Left cardiac atrium (tissue), 4 donors: ENCODE measurements at regions not wholly inside any gene's neighbourhood (a gene's known extent, or its start where the extent isn't known, plus 50 kb on each side); places are given as distances from the start of the nearest gene placed in this dataset.
"Not testable (repeated sequence)": the region's sequence is repeated elsewhere in the genome, so short reads cannot be mapped to it uniquely, and the experiment has no call there.

Source experiments
- ATAC-seq, 2 donors: fragments of 200-7000 bp; cut with Tn5 transposase; one replicate each; pipeline ENCODE4 v1.9.1; 2020; ENCODE audit warnings: mild to moderate bottlenecking in 2 of 2, moderate library complexity in 2 of 2
- DNase-seq: peaks from one replicate; pipeline ENCODE4 v3.0.0-alpha.2; 2020
- intact Hi-C, 2 donors: fragments of 100-400 bp; cut with DNase I; formaldehyde crosslinking; loops; one replicate each; pipeline versions ENCODE4 v1.14.1 to v1.15.1; 2022 to 2023
- donor health status: DM: no; HTN: yes; CAD: no.
- donor health status: DM: no; HTN: yes; CAD: no; lungs with severe emphysema.
- donor health status: DM: yes; HTN: yes; CAD: no.
- donor health status: Dilated cardiomyopathy.

DNA sequence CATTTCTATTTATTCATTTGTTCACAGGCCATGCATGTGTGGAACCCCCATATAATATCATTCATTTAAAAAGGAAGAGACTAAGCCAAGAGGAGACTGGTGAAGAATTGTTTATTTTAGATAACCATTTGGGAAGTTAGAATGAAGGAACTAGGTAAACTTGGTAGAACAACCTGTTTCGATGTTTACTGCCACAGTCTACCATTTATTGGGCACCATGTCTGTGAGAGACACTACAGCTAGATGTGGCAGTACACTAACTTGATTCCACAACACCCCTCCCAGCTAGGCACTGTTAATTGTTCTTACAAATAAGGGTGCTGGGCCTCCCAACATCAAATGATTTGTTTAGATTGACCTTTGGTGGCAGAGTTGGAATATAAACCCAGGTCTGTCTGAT lies 592.4 kb downstream of the EPM2A start:
- DNase-seq (no peak), ATAC-seq (no peak)
- intact Hi-C loops: no loop called here

DNA sequence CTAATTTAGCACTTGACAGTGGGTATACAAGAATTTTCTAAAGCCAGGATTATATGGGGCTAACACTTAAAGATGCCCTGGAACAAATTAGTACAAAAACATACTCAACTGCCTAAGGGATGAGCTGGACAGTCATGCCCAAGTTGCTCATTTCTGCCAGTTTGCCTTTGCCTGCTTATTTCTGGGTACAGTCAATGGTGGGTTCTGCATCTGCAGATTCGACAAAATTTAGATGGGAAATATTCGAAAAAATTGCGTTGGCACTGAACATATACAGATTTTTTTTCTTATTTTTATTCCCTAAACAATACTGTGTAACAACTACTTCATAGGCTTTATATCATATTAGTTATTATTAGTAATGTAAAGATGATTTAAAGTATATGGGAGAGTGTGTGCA lies 591.9 kb downstream of the EPM2A start:
- ATAC-seq: no peak
- DNase-seq: no peak
- intact Hi-C loops: no loop called here

DNA sequence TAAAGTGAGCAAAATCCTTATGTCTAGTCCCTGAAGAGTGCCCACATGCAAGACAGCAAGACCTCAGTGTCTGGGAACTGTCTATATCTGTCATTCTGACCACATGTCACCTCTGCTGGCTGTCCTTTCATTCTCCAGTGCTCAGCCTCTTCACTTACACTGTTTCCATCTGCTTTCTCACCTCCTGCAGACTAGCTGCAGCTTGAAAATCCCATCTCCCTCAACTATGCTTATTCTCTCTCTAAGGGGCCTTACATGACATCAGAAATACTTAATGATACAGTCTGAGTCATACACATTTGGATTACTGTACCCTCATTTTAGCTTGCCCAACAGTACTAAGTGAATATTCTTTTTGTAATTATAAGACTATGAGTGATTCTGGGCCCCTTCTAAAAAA lies 587.8 kb downstream of the EPM2A start:
- DNase-seq (no peak), ATAC-seq (peak; percentile 65 to 86)
- intact Hi-C loops: no loop called here

DNA sequence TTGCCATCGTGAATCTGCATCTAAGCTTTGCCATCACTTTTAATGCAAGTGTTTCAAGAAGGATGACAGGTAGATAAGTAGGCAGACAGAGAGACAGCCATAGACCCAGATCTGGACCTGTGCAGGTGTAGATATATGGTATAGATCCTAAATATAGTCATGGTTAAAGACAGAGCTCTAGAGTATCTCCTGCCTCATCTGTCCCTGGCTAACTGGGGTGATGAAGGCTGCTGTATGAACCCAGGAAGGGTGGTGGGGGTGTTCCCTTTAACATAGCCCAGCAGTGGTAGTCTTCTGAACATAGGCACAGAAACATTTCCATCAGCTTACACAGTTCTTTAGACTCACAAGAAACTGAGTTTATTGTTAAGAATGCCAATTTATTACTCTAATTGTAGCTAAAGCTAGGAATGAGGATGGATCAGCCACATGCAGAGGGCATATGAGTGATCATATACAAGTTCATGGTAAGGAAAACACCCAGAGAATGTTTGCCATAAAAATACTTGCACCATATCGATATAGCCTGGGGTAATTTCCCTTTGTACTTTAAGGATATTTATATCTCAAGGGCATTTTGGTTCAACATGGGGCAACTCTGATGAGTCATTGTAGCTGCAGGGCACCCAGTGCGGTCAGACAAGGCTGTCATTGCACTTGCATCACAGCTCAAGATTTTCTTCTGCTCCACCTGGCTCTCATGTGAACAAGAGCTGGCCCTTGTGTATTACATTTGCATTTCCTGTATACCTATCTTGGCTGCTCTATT lies 587.2 kb downstream of the EPM2A start:
- ATAC-seq (peak; percentile 74 to 94), DNase-seq (no peak)
- intact Hi-C loops: no loop called here

DNA sequence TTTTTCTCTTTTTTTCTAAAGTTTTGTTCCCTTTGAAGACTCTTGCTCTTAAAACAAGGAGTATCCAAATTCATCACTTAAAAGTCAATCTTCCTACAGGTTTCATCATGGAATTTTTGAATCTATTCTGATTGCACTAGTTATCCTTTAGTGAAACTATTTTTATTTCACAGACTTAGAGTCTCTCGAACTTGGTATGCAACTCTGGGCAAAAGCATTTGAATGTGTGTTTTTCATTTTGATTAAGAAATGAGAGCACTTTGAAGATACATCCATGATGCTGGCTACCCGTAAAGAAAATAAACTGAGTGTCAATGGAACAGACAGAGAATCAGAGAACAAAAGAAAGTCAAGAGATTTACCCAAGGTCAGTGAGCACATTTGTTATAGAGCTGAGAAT lies 586.5 kb downstream of the EPM2A start:
- DNase-seq (no peak), ATAC-seq (no peak)
- intact Hi-C loops: no loop called here

DNA sequence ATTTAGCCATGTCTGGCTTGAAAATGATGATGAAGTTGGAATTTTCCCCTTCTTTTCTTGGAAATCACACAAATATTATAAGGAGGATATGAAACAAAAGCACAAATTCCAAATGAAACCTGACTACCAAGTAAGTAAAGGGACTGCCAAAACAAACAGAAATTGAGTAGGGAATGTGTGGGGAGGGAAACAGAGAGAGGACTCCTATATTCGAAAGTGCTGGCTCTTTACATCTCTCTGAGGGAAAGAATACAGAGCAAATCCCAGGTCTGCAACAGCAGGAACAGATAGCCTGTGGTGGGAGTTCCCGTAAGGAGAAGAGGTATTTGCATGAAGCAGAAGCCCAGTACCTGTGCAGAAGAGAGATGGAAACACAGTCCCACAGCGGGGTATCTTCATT lies 583.7 kb downstream of the EPM2A start:
- intact Hi-C loops: no loop called here
- DNase-seq (no peak), ATAC-seq (no peak)

DNA sequence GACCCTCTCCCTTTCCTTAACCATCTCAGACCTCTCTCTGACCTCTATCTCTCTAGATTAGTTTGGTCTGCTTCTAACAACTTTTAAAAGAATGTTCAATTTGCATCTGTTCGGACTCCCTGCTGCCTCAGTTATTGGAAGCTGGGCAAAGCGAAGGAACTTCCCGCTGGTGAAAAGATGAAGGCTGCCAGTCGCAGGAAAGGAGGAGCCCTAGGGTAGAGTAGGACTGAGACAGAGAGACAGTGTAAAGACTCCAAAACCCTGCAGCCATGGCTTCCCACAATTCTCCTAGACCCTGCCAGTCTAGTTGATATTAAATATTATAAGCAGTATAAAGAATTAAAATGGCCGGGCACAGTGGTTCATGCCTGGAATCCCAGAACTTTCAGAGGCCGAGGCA lies 581.8 kb downstream of the EPM2A start:
- intact Hi-C loops: no loop called here
- no peak for DNase-seq

DNA sequence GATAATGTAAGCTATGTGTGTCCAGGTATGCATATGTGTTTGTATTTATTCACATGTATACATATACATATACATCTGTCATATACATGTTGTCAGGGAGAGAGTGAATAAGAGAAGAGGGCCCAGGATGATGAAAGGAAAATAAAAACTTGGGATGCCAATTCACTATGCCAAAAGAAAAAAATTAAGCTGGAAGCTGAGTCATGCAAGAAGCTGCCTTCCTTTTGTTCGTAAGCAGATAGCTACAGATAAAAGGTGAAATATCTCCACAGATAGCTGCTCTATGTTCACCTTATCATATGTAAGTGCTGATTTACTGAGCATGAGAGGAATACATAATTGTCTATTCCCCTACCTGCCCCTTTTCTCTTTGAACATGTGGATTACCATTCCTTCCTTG lies 579.9 kb downstream of the EPM2A start:
- ATAC-seq (no peak), DNase-seq (no peak)
- intact Hi-C loops: no loop called here

More for the DNA sequence above, 581.8 kb downstream of the EPM2A start:
- no peak for ATAC-seq

DNA sequence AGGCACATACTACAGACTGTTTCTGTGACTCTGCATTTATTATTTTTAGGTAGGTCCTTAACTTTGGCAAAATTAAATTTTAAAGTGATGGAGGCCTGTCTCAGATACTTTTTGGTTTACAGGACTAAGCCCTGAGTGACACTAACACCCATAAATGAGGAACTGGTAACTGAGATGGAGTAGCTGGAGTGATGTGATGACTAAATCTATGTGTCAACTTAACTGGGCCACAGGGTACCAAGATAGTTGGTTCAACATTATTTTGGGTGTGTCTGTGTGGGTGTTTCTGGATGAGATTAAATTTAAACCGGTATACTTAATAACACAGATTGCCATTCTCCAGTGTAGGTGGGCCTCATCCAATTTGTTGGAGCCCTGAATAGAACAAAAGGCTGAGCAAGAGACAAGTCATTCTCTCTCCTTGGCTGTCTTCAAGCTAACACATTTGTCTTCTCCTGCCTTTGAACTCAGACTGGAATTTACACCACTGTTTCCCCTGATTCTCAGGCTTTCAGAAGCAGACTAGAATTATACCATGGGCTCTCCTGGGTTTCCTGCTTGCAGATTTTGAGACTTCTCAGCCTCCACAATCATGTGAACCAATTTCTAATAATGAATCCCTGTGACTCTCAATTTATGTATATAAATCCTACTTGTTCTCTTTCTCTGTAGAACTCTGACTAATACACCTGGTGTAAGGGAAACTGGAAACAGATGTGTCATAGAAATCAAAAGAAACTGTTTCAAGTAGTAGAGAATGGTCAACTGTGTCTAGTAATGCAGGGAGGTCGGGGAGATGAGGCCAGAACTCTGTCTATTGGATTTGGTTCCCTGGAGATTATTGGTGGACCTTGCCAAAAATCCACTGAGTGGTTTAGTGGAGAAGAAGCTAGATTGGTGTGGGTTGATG lies 579.2 kb downstream of the EPM2A start:
- peak in 1 of 2 donors; percentile 23 for ATAC-seq
- intact Hi-C loops: no loop called here
- no peak for DNase-seq

DNA sequence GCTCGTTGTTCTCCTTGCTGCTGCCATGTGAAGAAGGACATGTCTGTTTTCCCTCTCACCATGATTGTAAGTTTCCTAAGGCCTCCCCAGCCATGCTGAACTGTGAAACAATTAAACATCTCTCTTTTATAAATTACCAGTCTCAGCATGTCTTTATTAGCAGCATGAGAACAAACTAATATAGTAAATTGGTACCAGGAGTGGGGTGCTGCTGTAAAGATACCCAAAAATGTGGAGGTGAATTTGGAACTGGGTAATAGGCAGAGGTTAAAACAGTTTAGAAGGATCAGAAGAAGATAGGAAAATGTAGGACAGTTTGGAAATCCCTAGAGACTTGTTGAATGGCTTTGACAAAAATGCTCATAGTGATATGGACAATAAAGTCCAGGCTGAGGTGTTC lies 576.7 kb downstream of the EPM2A start:
- ATAC-seq, intact Hi-C loops, DNase-seq: not testable (repeated sequence)

DNA sequence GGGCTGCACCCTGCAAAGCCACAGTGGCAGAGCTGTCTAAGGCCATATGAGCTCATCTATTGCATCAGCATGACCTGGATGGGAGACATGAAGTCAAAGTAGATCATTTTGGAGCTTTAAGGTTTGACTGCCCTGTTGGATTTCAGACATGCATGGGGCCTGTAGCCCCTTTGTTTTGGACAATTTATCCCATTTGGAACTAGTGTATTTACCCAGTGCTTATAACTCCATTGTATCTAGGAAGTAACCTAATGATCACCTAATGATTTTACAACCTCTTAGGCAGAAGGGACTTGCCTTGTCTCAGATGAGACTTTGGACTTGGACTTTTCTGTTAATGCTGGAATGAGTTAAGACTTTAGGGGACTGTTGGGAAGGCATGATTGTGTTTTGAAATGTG lies 575.4 kb downstream of the EPM2A start:
- no peak for ATAC-seq
- intact Hi-C loops: no loop called here
- no peak for DNase-seq

DNA sequence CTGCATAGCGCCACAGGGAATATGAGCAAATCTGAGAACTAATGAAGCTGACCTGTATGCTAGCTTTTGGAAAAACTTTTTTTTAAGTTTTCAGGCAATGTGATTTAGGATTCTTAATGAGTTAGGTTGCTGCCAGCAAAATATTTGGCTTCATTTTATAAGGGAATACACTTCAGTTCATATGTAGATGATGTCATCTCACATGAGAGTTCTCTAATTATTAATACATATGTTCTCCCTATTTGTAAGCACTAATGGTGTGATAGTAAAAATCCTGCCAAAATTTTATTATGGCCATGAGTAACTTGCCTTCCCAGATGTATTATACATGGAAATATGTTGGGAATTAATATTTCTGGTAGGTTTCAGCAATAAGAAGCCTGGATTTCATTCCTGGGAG lies 573.8 kb downstream of the EPM2A start:
- intact Hi-C loops: no loop called here
- no peak for DNase-seq
- no peak for ATAC-seq

DNA sequence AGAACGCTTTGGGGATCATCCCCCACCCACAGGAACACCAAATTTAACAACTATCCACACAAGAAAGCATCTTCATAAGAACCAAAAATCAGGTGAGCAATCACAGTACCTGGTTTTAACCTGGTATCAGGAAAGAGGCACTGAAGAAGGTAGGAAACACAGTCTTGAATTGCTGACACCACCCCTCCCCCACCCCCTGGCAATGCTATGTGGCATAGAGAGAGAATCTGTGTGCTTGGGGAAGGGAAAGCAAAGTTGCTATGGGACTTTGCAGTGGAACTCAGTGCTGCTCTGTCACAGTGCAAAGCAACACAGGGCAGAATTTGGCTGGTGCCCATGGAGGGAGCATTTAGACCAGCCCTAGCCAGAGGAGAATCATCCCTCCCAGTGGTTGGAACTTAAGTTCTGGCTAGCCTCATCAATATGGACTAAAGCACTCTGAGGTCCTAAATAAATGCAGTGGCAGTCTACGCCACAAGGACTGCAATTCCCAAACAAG lies 565.5 kb downstream of the EPM2A start:
- intact Hi-C loops: no loop called here
- ATAC-seq (no peak), DNase-seq (no peak)

DNA sequence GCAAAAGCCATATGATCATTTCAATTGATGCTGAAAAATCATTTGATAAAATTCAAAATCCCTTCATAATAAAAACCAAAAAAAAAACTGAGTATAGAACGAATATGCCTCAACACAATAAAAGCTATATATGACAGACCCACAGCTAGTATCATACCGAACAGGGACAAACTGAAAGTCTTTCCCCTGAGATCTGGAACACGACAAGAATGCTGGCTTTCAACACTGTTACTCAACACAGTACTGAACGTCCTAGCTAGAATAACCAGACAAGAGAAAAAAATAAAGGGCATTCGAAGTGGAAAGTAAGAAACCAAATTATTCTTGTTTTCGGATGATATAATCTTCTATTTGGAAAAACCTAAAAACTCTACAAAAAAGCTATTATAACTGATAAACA lies 559.9 kb downstream of the EPM2A start:
- intact Hi-C loops: no loop called here
- DNase-seq: no peak
- no peak for ATAC-seq

DNA sequence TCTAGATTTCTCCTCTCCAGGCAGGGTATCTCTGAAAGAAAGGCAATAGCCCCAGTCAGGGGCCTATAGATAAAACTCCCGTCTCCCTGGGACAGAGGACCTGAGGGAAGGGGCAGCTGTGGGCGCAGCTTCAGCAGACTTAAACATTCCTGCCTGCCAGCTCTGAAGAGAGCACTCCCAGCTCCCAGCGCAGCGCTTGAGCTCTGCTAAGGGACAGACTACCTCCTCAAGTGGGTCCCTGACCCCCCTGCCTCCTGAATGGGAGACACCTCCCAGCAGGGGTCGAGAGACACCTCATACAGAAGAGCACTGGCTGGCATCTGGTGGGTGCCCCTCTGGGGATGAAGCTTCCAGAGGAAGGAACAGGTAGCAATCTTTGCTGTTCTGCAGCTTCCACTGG lies 556.9 kb downstream of the EPM2A start:
- intact Hi-C loops: no loop called here
- no peak for ATAC-seq
- no peak for DNase-seq

DNA sequence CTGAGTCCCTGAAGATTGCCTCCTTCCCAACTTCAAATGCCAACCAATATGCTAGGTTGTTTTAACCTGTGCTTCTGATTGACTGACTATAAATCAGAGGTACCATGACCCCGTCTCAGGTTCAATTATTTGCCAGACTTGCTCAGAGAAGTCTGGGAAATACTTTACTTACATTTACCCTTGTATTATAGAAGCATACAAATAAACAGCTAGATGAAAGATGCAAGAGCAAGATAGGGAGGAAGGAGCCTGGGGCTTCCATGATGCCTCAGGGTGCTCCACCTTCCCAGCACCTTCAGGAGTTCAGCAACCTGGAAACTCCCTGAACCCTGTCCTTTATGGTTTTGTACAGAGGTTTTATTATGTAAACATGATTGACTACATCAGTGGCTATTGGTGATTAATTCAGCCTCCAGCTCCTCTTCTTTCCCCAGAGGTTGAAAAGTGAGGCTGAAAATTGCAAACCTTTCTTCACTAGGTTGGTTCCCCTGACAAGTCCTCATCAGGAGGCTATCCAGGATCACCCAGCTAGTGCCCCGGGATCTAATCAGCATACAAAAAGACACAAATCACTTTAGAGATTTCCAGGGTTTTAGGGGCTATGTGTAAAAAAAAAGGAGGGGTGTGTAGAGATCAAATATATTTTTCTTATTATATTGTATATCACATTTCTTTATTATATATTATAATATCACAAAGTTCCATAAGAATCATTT lies 547.7 kb downstream of the EPM2A start:
- no peak for DNase-seq
- ATAC-seq: no peak
- intact Hi-C loops: no loop called here

DNA sequence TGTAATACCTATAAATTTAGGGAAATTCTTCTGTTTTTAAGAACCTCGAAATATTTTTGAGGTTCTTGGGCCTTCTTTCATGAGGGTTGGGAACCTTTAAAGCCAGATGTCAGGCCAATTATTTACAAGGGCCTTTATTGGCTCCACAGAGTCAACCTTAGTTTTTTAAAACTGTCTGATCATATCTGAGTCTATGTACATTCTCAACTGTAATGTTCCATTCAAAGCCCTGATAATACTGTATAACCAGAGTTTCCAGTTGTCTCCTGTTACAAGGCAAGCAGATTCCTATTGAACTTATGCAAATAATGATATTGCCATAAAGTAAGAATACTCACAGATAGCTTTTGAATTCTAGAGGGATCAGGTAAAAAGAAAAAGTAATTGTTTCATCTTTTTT lies 545.5 kb downstream of the EPM2A start:
- ATAC-seq (no peak), DNase-seq (no peak)
- intact Hi-C loops: no loop called here

DNA sequence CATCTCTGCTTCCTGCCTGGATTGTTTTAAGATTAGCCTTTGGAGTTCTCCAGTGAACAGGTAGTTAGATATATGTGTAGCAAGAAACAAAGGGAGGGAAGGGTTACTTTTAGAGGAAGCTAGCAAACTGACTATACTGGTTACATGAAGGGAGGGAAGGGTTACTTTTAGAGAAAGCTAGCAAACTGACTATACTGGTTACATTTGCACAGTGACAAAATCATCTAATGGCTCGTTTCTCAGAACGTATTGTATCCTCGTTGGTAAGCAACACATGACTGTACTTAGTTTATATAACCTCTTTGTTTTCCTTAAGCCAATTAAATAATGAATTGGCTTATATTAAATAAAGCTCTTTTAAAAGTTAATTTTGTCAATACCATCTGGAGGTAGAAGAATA lies 540.9 kb downstream of the EPM2A start:
- intact Hi-C loops: no loop called here
- DNase-seq (no peak), ATAC-seq (no peak)

DNA sequence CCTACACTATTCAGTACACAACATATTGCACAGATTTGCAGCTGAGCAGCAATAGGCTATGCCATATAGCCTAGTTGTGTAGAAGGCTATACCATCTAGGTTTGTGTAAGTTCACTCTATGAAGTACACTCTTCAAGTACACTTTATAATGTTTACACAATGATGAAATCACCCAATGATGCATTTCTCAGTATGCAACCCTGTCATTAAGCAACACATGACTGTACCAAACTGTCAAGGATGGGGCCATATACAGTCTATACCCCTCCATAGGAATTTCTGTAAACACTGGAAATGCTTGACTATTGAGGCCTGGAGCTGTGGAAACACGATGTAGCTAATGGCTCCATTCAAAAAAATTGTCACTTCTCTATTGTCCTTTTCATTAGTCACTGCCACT lies 535.4 kb downstream of the EPM2A start:
- DNase-seq (no peak), ATAC-seq (no peak)
- intact Hi-C loops: no loop called here

DNA sequence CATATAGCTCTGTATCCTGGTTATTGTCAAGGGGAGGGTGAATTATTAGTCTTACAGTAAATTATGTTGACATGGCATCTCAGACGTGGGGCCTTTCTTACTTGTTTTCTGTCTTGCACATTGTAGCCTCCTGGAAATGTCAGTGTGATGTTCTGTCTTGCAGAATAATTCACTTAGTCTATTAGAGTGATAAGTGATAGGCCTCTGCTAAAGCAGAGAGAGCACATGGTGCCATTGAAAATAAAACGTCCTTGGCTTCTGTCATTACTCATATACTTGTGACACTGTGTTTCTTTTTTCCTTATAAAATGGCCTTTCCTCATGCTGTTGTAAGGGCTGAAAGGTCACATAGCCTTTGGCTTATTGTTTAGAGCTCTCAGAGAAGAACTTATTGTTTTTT lies 531.0 kb downstream of the EPM2A start:
- intact Hi-C loops: no loop called here
- DNase-seq (no peak), ATAC-seq (no peak)
